ENCODE measurements at regions not wholly inside any gene's neighbourhood (a gene's known extent, or its start where the extent isn't known, plus 50 kb on each side); places are given as distances from the start of the nearest gene placed in this dataset.

- no peak for DNase-seq (ENCODE audit: low read depth, low spot score)
- Histone ChIP-seq H3K4me3 (ENCODE audit: low read depth, low read length) (no peak overlapping the region), H3K27ac (ENCODE audit: low read depth, low read length) (no peak overlapping the region), H3K27me3 (ENCODE audit: control insufficient read depth, insufficient read depth, low read length) (no peaks in the 10 kb centered on the region), H3K9me3 (ENCODE audit: control insufficient read depth, insufficient read depth, low read length) (peaks cover 100% of the 10 kb centered on the region)
- no peak for TF ChIP-seq CTCF (IDR thresholded peaks at IDR 0.05; ENCODE audit: low read depth, low read length)
- POLR2A ChIA-PET: no interaction called here
- CTCF ChIA-PET: no interaction called here
These were observed 579.4 kb downstream of the ALG10 start for GRCh38 chr12:34601689-34602088.

- POLR2A ChIA-PET: no interaction called here
- TF ChIP-seq CTCF (IDR thresholded peaks at IDR 0.05; ENCODE audit: low read depth, low read length): no peak
- peaks cover 100% of the 10 kb centered on the region for H3K9me3 ChIP-seq (ENCODE audit: control insufficient read depth, insufficient read depth, low read length)
- no peak overlapping the region for H3K27ac ChIP-seq (ENCODE audit: low read depth, low read length)
- no peaks in the 10 kb centered on the region for H3K27me3 ChIP-seq (ENCODE audit: control insufficient read depth, insufficient read depth, low read length)
- H3K4me3 ChIP-seq (ENCODE audit: low read depth, low read length): no peak overlapping the region
- CTCF ChIA-PET: no interaction called here
- no peak for DNase-seq (ENCODE audit: low read depth, low spot score)
These were observed 580.1 kb downstream of the ALG10 start for GRCh38 chr12:34602213-34602940.

GRCh38 chr12:34603382-34604035 is 581.2 kb downstream of the ALG10 start:
- no peak for DNase-seq (ENCODE audit: low read depth, low spot score)
- ChIA-PET CTCF (no interaction called here), POLR2A (no interaction called here)
- TF ChIP-seq CTCF (IDR thresholded peaks at IDR 0.05; ENCODE audit: low read depth, low read length): no peak
- Histone ChIP-seq H3K27ac (ENCODE audit: low read depth, low read length) (no peak overlapping the region), H3K4me3 (ENCODE audit: low read depth, low read length) (no peak overlapping the region), H3K9me3 (ENCODE audit: control insufficient read depth, insufficient read depth, low read length) (peaks cover 95% of the 10 kb centered on the region), H3K27me3 (ENCODE audit: control insufficient read depth, insufficient read depth, low read length) (no peaks in the 10 kb centered on the region)

GRCh38 chr12:34604227-34604626 is 581.9 kb downstream of the ALG10 start:
- Histone ChIP-seq H3K4me3 (ENCODE audit: low read depth, low read length) (no peak overlapping the region), H3K27me3 (ENCODE audit: control insufficient read depth, insufficient read depth, low read length) (no peaks in the 10 kb centered on the region), H3K27ac (ENCODE audit: low read depth, low read length) (no peak overlapping the region), H3K9me3 (ENCODE audit: control insufficient read depth, insufficient read depth, low read length) (peaks cover 88% of the 10 kb centered on the region)
- CTCF ChIA-PET: no interaction called here
- no peak for TF ChIP-seq CTCF (IDR thresholded peaks at IDR 0.05; ENCODE audit: low read depth, low read length)
- DNase-seq (ENCODE audit: low read depth, low spot score): no peak
- POLR2A ChIA-PET: no interaction called here

GRCh38 chr12:34604631-34605509 is 582.6 kb downstream of the ALG10 start:
- ChIA-PET CTCF (no interaction called here), POLR2A (no interaction called here)
- no peak overlapping the region for H3K27ac ChIP-seq (ENCODE audit: low read depth, low read length)
- no peak for DNase-seq (ENCODE audit: low read depth, low spot score)
- TF ChIP-seq CTCF (IDR thresholded peaks at IDR 0.05; ENCODE audit: low read depth, low read length): no peak
- H3K27me3 ChIP-seq (ENCODE audit: control insufficient read depth, insufficient read depth, low read length): no peaks in the 10 kb centered on the region
- H3K4me3 ChIP-seq (ENCODE audit: low read depth, low read length): no peak overlapping the region
- H3K9me3 ChIP-seq (ENCODE audit: control insufficient read depth, insufficient read depth, low read length): peaks cover 81% of the 10 kb centered on the region
